Activated CD8-positive, alpha-beta memory T cell treated with anti-CD3 and anti-CD28 coated beads, Interleukin-2, amount 50 U/mL, for 24 hours (primary cell): ENCODE measurements at regions not wholly inside any gene's neighbourhood (a gene's known extent, or its start where the extent isn't known, plus 50 kb on each side); places are given as distances from the start of the nearest gene placed in this dataset.
"Not testable (repeated sequence)": the region's sequence is repeated elsewhere in the genome, so short reads cannot be mapped to it uniquely, and the experiment has no call there.

Experiments
- DNase-seq: peaks from one replicate; pipeline ENCODE4 v3.0.0-alpha.2; 2020; ENCODE audit errors: extremely low read depth

GRCh38 chr2:211144078-211144477 lies 587.7 kb downstream of the CPS1 start:
- no peak for DNase-seq

- DNase-seq, result no peak
Measured at GRCh38 chr2:211144974-211145665, 588.7 kb downstream of the CPS1 start.

- DNase-seq, result no peak
Measured at GRCh38 chr2:211149731-211150130, 593.3 kb downstream of the CPS1 start.

- no peak for DNase-seq
Measured at GRCh38 chr2:211157211-211157610, 600.8 kb downstream of the CPS1 start.

GRCh38 chr2:211157856-211158463 lies 601.6 kb downstream of the CPS1 start:
- peak; percentile 49 for DNase-seq

- no peak for DNase-seq
Measured at GRCh38 chr2:211159972-211160371, 603.6 kb downstream of the CPS1 start.

- DNase-seq, result no peak
Measured at GRCh38 chr2:211161236-211161635, 604.8 kb downstream of the CPS1 start.

- DNase-seq, result no peak
Measured at GRCh38 chr2:211162911-211163310, 606.5 kb downstream of the CPS1 start.

- no peak for DNase-seq
Measured at GRCh38 chr2:211170843-211171242, 614.4 kb downstream of the CPS1 start.

GRCh38 chr2:211174021-211174420 lies 617.6 kb downstream of the CPS1 start:
- no peak for DNase-seq

GRCh38 chr2:211174631-211175030 lies 618.2 kb downstream of the CPS1 start:
- no peak for DNase-seq

GRCh38 chr2:211175956-211176355 lies 619.6 kb downstream of the CPS1 start:
- DNase-seq, result no peak

- DNase-seq, result no peak
Measured at GRCh38 chr2:211176514-211177141, 620.2 kb downstream of the CPS1 start.

- no peak for DNase-seq
Measured at GRCh38 chr2:211181626-211182025, 625.2 kb downstream of the CPS1 start.

GRCh38 chr2:211187602-211188001 lies 631.2 kb downstream of the CPS1 start:
- no peak for DNase-seq

GRCh38 chr2:211203986-211204385 lies 647.6 kb downstream of the CPS1 start:
- no peak for DNase-seq

GRCh38 chr2:211204456-211204855 lies 648.1 kb downstream of the CPS1 start:
- no peak for DNase-seq

- DNase-seq, result no peak
Measured at GRCh38 chr2:211204902-211205301, 648.5 kb downstream of the CPS1 start.

GRCh38 chr2:211205358-211205757 lies 649.0 kb downstream of the CPS1 start:
- DNase-seq, result no peak

GRCh38 chr2:211205836-211206235 lies 649.4 kb downstream of the CPS1 start:
- DNase-seq, result no peak

- DNase-seq, result no peak
Measured at GRCh38 chr2:211216221-211216620, 659.8 kb downstream of the CPS1 start.

GRCh38 chr2:211219548-211219947 lies 663.1 kb downstream of the CPS1 start:
- DNase-seq, result not testable (repeated sequence)

- no peak for DNase-seq
Measured at GRCh38 chr2:211225784-211226183, 669.4 kb downstream of the CPS1 start.
